NCI-H146 treated with DMSO at 0.1 percent for 48 hours (cell line): ENCODE measurements at regions not wholly inside any gene's neighbourhood (a gene's known extent, or its start where the extent isn't known, plus 50 kb on each side); places are given as distances from the start of the nearest gene placed in this dataset.
"Not testable (repeated sequence)": the region's sequence is repeated elsewhere in the genome, so short reads cannot be mapped to it uniquely, and the experiment has no call there.

Experiments
- DNase-seq: peaks from one replicate; lab custom pipeline; 2025; ENCODE audit not compliant: unreplicated experiment; lab: John Stamatoyannopoulos, UW

DNA sequence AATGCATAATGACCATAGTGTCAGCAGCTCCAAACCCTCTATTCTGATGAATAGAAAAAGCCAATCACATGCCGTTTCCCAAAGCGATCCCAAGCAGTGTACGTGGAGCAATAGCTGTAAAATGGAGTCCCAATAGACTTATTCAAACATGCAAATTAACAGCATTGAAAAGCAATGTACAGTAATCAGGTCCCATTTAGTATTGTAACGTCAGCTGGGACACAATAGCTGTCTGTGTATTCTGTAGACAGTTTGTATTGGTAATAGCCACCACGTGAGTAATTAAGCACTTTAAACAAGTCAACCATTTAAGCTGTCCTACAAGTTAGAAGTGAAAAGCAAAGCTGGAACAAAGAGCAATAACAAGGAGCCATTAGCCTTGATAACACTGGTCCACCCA, 698.2 kb downstream of the PCDH17 start:
- DNase-seq, result no peak

DNA sequence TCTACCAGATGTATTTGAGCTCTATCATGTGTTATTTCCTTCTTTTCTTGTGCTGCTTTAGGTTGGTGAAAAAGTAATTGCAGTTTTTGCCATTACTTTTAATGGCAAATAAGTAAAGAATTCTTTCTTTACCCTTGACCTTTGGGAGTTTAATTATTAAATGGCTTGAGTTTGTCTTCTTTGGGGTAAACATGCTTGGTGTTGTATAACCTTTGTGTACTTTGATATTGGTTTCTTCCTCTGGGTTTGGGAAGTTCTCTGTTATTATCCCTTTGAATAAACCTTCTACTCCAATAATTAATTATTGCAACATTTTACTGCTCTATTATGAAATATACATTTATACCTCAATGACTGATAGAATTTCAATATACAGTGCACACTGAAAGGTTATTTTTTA, 709.4 kb downstream of the PCDH17 start:
- DNase-seq, result no peak

DNA sequence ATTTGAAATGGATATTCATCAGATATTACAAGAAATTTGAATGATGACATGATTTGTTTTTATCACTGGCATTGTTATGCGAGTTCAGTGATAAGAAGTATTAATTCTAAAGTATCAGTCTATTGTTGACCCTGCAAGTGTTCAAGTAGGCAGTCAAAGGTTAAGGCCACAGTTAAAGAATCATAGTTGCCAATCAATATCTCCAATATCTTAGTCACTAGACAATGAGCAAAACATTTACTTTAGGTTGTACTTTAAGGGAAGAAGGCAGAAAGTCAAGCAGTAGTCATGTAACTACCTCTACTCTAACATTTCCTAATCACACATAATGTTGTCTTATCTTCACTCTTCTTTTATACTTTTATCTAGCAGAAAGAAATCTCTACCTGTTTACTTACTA, 709.8 kb downstream of the PCDH17 start:
- DNase-seq, result no peak

DNA sequence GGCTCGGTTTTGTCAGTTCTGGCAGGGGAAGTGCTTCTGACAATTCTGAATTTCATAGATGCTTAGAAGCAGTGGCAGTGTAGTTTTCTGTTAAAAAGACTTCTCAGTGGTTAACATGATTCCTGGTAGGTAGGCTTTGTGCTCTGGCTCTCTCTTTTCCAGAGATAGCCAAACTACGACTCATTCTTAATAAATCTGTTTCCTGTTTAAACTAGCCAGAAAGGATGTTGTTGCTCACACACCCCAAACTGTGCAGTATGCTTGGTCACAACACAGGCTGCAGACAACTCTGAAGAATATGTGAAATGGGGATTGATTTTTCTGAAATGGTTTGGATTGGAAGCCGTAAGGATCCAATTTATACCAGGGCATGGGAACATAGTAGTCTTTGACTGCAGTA, 711.5 kb downstream of the PCDH17 start:
- DNase-seq, result no peak

DNA sequence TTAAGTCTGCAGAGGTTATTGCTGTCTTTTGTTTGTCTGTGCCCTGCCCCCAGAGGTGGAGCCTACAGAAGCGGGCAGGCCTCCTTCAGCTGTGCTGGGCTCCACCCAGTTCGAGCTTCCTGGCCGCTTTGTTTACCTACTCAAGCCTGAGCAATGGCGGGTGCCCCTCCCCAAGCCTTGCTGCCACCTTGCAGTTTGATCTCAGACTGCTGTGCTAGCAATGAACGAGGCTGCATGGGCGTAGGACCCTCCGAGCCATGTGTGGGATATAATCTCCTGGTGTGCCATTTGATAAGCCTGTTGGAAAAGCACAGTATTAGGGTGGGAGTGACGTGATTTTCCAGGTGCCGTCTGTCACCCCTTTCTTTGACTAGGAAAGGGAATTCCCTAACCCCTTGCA, 720.6 kb downstream of the PCDH17 start:
- DNase-seq, result not testable (repeated sequence)

DNA sequence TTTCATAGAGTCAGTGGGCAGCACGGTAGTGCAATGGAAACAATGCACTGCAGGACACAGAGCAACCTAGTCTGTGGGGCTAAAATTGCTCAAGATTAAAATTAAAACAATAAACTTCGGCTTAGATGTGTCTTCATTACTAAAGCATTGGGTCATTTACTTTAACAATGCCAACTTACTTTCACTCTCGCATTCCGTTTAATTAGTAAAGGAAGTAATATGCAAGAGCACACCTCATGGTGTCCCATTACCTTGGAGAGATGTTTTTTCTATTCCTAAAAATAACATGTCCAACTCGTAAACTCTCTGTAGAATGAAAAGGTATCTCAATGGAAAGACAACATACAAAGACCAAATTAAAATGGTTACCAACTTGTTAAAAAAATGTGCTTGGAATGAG, 738.4 kb downstream of the PCDH17 start:
- DNase-seq, result no peak

DNA sequence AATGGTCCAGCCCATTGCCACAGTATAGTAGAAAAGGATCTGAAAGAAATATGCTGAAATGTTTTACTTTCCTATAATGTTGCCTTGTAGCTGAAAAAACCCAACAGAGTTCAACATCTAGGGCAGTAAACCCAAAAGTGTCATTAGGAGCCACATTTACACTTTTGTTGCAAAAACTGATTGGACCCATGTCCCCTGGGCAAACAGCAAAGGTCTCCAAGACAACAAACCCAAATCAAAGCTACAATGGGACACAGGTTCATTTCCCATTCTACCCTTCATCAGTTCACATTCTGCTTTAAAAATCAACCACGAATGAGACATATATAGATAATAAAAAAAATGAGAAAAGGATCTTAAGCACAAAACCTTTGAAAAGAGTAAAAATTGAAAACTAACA, 744.8 kb downstream of the PCDH17 start:
- no peak for DNase-seq

DNA sequence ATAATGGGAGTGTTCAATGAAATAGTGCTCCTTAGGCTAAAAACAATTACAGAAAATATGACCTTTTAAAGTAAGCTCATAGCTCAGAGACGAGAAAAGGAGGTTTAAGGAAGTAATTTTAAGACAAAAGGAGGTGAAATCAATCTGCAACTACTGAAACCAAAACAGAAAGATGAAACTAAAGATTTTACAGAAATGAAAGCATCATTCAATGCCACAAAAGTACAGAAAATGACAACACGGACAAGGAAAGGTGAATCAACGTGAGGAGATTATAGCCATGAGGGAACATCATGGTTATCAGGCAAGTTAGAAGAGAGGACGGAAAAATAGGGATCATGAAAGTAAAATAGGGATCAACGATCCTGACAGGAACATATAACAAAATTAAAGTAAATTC, 745.2 kb downstream of the PCDH17 start:
- no peak for DNase-seq

DNA sequence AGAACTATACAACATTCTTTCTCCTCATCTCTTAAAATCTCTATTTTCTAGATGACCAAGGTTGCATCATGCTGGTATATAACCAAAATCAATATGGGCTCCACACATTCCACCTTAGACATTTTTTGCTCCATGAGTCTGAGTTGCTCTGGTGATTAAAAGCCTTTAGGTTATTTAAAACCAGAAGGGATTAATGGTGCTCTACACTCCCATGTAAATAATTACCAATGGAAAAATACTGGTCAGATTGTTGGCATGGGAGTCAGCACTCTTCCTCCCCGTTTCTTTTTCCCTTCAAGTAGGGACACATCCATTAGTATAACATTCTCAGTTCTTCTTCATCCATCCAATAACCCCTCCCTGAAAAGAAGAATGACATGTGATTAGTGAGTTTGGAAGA, 747.7 kb downstream of the PCDH17 start:
- no peak for DNase-seq

DNA sequence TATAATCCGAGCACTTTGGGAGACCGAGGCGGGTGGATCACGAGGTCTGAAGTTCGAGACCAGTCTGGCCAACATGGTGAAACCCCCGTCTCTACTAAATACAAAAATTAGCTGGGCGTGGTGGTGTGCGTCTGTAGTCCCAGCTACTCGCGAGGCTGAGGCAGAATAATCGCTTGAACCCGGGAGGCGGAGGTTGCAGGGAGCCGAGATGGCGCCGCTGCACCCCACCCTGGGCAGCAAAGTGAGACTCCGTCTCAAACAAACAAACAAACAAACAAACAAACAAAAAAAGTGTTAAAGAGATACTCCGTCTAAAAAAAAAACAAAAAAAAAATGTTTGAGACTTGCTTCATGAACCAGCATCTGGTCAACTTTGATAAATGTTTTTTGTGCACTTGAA, 753.8 kb downstream of the PCDH17 start:
- DNase-seq, result not testable (repeated sequence)

DNA sequence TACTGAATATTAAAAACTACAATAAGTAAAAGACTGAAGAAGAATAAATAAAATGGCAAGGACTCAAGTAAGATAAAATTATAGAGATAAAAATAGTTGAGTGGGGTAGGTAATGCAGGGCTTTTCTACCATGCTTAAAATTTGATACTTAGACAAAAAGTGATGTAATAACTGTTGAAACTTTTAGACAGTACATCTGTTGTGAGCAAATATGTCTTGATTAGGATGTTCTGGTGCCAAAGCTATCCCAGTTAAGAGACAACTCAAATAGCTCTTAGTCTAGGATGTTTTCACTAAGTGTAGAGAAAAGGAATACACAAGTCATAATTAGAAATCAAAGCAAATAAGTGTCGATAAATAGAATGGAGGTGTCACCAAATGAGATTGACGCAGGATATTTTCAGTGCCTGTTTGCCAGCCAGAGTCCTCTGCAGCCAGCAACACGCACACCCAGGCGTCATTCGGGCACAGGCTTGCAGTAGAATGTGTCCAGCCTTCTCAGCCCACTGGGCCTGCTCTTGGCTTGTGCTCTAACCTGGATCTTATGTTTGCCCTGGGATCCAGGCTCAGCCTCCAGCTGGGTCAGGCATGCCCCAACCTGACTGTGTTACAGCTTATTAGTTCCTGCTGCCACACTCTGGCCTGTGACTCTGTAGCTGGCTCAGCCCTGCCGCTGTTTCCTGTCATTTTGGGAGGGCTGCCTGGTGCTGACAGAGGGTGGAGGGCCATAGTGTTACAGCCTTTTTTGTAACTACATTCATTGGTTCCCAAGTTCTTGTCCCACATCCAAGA, 766.2 kb downstream of the PCDH17 start:
- DNase-seq, result no peak

DNA sequence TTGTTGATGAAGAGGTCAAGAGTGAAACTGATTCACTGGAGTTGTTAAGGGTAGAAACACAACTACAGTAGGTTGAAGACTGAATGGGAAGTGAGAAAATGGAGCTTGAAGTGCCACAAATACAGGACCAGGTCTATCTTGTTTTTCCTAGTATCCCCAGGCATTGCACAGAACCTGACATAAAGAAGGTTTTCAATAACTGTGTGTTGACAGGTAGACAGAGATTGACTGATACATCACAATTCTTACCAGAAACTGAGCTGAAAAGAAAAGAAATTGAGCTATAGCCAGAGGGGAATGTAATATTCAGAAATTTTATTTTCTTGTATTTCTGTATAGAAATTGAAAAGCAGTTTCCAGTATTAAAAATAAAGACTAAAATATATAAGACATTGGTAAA, 767.7 kb downstream of the PCDH17 start:
- no peak for DNase-seq

DNA sequence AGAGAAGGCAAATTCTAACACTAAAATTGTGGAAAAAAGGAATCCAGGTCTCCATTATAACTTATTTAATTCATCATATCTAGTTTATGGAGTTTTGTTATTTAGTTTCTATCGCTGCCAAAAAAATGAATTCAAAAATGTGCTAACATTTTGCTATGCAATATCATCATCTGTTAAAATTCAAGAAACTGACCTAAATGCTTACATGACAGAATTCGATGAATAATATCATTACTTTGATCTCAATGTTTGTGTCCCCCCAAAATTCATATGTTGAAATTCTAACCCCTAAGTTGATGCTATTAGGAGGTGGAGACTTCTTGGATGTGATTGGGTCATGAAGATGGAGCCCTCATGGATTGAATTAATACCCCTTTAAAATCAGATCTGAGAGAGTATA, 775.0 kb downstream of the PCDH17 start:
- no peak for DNase-seq

DNA sequence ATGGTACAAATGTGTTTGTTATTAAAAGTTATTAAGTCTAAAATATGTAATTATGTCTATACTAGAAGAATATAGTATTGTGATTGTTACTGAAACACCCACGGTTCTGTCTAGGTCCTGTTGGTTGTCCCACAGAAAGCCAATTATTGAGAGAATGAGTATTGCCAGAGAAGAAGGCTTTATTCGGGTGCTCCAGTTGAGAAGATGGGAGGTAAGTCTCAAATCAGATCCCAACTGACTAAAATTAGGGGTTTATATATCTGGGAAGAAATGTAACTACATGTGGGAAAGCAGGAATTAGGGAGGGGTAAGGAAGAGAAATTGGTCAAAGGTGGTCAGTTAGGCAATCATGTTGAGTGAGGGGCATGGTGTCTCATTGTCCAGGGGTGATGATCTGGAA, 798.4 kb downstream of the PCDH17 start:
- DNase-seq, result no peak

DNA sequence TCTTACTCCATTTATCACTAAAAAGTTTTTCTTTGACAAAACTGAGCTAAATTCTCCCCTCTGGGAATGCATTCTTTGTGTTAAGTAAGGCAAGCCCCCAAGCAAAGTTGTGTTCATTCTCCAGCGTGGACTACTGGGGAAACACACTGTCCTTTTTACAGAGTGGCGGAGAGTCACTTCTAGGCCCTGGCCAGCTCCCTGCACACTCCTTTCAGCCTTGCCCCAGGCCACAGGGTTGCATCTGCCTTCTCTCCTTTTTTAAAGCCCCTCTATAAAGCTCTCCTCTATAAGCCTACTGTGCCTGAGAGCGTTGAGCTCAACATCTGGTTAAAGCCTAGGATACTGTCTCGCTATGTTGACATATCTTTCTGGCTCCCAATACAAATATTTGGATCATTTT, 803.4 kb downstream of the PCDH17 start:
- DNase-seq, result no peak

DNA sequence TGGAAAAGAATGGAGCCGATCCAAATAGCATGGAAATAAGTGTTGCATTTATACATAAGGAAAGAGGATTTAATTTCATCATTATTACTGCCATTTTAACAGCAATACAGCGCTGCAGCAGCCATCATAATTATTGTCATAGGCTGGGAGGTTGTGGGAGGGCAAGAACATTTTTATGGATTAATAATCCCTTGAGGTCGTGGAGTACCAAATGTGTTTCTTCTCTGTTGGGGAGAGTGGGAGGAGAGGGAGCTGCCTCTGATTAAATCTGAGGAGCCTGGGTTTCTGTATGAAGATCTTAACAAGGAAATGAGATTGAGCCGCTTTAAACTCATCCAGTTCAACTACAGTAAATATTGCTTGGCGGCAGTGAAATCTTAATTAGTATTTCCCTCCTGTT, 805.9 kb downstream of the PCDH17 start:
- no peak for DNase-seq

DNA sequence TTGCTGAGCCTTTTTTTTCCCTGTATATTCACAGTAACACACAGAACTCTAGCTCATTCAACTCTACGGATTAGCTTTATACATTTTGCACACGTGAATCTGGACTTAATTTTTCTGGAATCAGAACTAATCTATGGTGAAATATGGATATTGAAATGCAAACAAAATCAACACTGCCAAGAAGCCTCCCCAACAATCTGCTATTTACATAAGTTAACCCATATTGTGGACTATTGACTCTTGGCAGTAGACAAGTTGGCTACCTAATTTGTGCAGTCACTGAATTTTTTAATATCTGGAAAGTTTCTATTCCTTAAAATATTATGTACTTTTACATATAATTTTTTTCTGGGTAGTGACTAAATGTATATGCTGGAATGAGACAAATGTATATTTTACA, 815.4 kb downstream of the PCDH17 start:
- no peak for DNase-seq

DNA sequence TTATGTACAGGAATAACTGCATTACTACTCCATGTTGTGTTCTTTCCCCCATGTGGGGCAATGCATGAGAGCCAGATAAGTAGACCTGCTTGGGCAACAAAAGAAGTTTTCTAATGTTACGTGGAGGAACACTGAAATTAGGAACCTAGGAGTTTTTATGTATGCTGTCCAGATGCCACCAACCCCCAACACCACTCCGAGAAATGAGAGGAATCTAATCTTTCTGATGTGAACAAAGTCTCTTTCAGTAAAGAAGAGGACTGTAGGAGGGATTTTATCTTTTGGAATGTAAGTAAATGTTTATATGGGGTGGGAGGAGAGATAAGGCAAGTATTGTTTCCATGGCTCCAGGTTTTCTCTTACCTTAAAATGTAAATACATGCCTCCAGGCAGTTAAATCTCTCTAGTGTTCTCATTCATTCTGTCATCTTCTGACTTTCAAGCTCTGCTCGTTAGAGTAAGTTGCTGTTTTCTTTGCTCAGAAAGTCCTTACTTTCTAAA, 820.6 kb downstream of the PCDH17 start:
- DNase-seq, result no peak

DNA sequence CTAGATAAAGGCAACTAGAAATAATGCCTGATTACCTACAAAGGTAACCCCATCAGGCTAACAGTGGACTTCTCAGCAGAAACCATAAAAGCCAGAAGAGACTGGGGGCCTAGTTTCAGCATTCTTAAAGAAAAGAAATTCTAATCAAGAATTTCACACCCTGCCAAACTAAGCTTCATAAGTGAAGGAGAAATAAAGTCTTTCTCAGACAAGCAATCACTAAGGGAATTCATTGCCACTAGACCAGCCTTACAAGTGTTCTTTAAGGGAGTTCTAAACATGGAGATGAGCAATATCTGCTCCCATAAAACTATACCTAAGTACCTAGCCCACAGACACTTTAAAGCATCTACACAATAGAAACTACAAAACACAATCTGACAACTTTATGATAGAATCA, 823.5 kb downstream of the PCDH17 start:
- DNase-seq, result no peak

DNA sequence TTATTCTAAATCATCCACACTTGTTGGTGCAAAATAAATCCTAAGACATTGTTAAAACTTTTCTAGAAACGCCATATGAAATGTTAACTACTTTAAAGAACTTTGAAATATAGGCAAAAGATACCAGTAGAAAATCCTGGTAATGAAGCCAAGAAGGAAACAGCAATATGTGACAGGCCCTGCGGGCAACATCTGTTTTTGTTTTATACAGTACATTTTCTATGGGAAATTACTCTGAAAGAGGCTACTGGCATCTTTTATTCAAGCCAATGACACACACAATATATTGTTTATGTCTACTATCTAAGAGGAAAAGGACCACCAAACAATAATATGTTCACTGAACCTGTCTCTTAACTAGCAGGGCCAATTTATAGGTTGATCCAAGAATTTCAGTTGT, 829.7 kb downstream of the PCDH17 start:
- no peak for DNase-seq

DNA sequence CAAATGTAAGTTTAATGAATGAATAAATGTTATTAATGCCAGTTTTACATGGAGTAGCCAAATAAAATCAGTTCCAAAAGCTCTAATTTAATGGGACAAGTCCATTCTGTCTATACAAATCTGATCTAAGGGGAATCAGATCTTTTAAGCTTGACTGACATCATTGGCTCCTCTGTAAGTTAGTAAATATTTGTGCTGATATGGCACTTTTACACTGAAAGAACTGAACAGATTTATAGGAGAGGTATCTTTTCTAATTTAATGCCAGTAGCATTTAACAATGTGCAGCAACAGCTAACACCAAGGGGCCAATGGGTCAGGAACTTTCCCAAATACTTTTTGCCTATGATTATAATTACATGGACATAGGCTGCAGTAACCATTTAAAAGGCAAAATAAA, 832.3 kb downstream of the PCDH17 start:
- no peak for DNase-seq

DNA sequence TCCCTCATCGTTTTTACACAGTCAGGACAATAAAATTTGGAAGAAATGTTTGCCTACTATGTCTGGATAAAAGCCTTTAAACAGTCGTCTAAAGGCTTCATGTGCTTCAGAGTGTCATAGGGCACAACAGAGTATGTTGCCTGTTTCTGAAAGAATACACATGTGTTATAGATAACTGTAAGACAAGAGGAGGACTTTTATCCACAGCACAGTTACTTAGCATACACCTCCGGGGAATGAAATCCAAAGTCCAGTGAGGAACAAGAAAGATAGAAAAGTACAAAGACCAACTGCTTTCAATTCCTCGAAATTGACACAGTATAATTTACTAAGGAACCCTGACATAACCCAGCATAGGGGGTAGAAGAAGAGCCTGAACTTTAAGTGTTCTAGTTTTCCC, 835.6 kb downstream of the PCDH17 start:
- no peak for DNase-seq

DNA sequence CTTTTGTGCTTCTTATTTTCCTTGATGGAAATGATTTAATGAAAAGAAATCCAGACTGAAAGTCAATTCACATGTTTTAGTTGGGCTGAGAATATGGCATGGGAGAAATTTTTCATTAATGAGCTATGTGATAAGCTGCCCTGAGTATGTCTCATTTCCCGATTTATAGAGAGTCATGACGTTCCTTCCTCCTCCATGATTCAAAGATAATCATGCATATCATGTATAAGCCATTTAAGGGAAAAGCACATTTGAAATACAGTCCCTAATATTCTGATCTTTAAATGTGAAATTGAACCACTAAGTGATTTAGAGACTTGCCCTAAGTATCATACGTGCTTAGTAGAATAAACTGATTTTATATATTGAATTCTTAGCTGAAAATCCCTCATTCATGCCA, 840.9 kb downstream of the PCDH17 start:
- DNase-seq, result no peak
